GM19397 (cell line): ENCODE measurements at regions not wholly inside any gene's neighbourhood (a gene's known extent, or its start where the extent isn't known, plus 50 kb on each side); places are given as distances from the start of the nearest gene placed in this dataset.
A peak's percentile ranks its signal among the peaks of the same experiment; 100 is the strongest.

ENCODE experiments used
- ATAC-seq: cut with Tn5 transposase; IDR thresholded peaks from one replicate; pipeline ENCODE4 v1.9.1; 2021; ENCODE audit warnings: mild to moderate bottlenecking, moderate library complexity; ENCODE audit not compliant: unreplicated experiment

DNA sequence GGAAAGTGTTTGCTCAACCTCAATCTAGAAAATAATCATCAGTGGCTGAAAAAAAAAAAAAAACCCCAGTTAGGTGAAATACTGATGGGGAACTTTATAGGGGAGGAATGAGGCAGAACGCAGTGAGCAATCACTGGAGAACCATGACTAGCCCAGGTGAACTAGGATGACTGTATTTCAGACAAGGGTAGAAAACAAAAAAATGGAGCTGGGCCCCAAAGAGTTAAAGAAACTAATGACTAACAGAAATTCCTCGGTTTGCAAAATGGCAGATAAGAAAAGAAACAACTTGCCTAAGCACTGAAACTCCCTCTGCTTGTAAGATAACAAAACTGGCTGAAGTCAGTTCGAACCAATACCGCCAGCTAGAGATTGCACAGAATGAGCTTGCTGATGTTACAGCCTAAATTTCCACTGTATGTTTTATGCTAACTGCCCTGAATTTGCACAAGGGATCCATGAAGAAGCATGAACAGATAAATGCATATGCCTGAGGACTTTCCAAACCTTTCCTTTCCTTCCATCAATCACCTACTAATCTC, 245.9 kb downstream of the METTL4 start:
- ATAC-seq, result no peak

DNA sequence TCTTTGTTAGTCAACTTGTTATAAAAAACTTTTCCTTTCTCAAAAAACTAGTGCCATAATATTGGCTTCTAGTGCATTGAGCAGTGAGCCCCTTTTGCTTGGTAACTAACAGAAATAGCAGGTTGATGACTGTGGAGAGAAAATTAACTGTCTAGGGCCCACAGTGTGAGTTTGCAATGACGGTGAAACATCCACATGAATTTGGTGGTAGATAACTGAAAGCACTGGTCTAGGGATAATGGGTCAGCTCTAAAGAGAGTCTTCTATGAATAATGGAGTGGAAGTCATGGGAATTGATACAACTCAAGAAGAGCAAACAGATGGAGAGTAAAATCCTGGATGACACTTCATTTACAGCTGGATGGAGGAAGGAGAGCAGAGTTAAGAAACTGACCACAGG, 245.4 kb downstream of the METTL4 start:
- ATAC-seq, result no peak

DNA sequence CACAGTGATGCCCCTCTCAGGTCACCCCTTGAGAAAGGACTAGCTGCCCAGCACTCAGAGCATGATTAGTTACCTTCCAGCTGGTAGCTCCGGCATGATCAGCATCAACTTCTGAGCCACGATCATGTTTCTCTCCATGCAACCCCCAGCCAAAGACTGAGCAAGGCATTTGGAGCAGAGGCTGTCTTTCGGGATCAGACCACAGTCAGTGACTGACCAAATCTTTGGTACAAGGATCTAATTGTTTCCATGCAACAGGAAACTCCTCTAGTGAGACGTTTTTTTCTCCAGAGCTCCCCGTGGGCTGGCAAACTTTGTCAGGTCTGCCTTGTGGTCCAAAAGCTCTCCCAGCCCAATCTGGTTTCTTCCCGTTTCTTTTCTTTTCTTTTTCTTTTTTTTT, 244.3 kb downstream of the METTL4 start:
- no peak for ATAC-seq

DNA sequence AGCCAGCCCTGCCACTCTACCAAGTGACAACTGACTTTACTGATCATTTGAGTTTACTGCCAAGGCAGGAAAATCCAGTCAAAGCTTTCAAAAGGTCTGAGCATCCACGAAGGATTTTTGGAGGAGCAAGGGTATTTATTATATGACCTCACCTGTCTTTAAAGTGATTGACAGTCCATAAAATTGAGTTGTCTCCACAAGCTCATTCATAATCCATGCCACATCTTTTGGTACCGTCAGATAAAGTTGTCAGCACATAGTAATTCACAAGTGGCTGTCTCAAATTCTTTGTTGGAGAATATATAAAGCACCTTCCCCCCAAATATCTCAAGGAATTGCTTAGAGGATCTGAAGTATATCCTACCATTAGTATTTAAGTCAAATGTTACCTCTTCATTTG, 240.5 kb downstream of the METTL4 start:
- ATAC-seq, result no peak

DNA sequence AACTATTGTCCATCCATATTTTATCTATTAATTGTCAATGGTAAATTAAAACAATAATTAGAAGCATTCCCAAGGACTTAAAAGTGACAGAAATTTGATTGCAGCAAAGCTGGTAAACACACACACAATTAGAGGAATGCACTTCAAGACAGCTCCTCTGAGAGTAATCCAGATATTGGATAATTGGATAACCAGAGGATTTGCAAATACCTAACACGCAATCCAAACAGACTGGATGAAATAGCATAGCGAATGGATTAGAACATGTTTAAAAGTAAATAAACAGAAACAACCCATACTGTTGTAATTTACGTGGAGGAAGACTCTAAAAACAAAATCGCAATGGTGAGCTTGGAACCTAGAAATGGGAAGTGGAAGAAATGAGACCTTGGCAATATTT, 239.8 kb downstream of the METTL4 start:
- ATAC-seq, result no peak

DNA sequence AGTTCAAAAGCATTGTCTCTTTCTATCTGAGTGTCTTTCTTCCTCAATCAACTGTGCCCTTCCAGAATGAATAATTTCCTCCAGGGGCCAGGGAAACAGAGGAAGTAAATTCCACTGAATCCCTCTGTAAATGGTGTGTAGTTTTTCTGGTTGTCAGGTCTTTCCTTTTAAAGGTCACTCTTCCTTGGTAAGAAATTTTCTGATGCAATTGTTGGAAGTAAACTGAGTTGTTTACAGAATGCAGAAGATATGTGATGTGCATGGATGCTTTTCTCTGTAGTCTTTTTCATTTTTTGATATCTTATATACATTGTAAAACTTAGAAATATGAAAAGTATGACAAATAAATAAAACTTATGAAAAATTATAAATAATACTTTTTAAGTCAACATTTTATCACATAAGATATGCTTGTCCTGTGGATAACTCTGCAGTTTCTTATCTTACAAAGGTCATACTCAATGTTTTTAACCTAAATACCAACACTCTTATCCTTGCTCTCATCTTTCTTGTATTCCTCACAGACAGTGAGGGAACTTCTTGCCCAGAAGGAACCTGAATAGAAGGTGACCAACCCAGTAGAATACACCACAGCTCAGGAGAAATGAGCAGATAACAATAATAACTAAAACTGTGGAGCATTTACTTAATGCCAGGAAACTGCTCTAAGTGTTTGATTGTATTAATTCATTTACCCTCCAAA, 234.5 kb downstream of the METTL4 start:
- no peak for ATAC-seq

DNA sequence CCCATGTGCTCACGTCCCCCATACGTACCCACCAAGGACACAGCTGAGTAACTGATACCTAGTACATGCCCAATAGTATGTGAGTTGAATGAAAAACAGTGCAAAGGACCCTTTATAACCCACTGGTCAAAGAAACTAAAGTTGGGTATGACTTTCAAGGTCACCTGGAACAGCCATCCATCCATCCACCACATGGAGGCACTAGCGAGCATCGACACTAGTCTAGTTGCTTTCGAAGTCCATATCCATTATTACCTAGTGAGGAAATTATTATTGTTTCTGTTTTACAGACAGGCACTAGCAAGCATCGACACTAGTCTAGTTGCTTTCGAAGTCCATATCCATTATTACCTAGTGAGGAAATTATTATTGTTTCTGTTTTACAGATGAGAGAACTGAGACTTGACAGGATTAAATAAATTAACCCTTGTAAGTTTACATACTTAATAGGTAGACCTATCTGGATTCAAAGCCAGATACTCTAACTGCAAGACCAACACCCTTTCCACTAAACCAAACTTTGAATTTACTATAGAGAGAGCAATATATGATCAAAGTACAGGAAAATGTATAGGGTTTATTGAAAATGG, 233.7 kb downstream of the METTL4 start:
- ATAC-seq, result peak; percentile 81

DNA sequence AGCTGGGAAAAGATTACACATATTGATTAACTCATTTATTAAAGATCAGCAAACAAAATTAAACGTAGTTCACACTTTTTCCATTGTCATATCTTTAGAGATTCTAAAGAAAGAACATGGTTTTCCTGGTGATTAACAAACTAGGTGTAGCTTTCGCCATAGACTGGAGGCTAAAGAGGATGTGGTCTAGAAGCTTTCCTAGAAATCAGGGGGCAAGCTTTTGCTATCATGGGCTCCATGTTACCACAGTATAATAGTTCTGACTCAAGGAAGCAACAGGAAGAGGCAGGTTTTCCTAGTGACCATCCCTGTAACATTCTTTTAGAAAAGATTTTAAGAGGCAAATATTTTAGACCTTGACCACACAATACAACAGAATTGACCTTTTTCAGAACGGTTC, 232.7 kb downstream of the METTL4 start:
- ATAC-seq, result no peak

DNA sequence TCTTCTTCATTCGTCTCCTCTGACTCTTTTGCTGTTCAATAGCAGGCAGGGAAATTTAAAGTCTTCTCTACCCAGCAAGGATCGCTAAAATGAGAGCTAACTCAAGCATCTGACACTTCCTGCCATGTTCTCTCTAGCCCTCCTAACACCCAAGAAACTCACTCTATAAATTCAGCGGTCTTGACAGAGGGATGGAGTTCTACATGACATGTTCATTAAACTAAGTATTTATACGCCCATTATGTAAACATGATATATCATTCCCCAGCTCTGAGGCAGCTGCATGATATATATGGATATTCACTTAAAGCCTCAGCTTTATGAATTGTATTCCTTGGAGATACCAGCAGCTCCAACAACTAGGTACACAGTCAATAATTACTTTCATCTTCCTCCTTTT, 231.0 kb downstream of the METTL4 start:
- ATAC-seq, result no peak

DNA sequence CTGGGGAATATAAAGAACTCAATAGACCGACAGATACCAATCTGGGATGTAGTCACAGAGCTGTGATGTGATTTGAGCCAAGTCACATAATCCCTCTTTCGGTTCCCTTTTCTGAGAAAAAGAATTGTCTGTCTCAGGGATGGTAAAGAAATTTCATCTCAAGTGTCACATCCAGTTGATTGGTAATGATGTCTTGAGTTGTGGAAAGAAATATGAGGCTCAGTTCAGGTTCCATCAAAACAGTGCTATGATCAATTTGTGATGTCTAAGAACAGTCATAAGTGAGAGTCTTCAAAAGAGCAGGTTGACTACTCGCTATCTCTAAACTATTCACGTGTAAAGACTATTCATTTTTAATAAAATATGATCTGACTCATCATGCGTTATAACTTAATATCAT, 223.3 kb downstream of the METTL4 start:
- ATAC-seq, result no peak

DNA sequence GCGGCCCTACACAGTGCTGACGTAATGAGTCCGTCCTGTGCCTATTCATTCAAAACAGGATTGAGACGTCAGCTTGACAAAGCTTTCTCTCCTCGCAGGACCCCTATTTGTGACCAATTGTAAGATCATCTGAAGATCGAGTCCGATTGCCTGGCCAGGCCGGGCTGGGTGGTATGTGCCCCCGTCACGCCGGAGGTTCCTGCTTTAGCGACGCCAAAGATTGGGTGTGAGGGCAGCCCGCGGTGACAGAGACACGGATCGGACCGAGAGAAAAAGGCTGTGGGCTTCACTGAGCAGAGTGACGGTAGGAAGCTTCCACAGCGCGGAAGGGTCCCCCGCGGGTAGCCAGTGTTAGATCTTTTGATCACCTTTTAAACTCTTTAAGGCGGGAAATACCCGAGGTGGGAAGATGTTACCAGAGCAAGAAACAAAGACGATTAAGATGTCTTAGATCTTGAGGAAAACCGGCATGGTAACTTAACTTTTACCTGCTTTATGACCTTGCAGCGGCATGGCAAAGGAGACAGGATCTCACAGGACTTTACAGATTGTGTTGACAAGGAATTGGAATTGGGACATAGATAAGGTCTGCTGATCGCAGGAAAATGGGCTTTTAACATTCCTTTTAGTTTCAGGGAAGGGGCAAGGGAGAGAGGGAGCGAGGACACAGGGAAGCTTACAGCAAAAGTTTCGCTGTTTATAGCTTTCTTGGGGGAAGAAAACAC, 220.0 kb downstream of the METTL4 start:
- no peak for ATAC-seq

DNA sequence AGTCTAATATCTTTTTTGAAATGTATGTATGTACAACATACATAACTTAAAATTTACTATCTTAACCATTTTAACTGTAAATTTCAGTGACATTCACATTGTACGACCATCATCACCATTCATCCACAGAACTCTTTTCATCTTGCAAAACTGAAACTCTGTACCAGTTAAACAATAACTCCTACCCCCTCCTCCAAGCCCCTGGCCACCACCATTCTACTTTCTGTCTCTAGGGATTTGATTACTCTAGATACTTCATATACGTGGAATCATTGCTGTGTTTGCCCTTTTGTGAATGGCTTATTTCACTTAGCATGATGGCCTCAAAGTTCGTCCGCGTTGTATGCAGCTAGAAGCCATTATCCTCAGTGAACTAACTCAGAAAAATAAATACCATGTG, 217.0 kb downstream of the METTL4 start:
- no peak for ATAC-seq

DNA sequence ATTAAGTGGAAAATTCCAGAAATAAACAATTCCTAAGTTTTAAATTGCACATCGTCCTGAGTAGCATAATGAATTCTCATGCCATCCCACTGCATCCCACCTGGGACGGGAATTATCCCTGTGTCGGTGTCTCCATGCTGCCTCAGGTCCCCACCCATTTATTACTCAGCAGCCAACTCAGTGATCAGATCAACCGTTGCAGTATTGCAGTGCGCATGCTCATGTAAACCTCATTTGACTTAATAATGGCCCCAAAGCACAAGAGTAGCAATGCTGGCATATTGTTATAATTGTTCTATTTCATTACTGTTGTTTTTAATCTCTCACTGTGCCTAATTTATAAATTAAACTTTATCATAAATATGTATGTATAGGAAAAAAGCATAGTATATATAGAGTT, 214.4 kb downstream of the METTL4 start:
- ATAC-seq, result no peak

DNA sequence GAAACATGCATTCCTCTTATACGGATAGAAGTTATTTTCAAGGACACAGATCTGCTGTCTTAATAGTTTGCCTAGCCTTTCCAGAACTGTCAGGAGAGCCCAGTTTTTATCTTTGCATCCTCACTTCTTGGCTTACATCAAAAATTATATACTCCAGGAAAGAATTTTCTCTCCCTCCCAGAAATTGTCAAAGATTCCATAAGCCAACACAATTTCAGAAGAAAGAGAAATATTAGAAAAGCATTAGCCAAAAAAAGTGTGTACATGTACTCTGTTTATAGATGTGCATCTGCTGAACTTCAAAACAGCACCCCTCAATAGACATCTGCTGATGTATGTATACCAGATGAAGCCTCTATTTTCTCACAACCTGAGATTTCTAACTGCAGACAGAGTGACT, 210.4 kb downstream of the METTL4 start:
- ATAC-seq, result no peak

DNA sequence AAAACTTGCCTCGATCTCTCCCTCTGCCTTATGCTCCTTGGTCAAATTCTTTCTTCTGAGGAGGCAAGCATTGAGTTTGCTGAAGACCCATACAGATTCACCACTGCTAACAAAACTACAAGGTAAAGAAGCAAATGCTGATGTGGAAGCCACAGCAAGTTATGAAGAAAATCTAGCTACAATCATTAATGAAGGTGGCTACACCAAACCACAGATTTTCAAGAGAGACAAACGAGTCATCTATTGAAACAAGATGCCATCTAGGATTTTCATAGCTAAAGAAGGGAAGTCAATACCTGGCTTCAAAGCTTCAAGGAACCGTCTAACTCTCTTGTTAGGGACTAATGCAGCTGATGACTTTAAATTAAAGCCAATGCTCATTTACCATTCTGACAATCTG, 203.2 kb downstream of the METTL4 start:
- no peak for ATAC-seq

DNA sequence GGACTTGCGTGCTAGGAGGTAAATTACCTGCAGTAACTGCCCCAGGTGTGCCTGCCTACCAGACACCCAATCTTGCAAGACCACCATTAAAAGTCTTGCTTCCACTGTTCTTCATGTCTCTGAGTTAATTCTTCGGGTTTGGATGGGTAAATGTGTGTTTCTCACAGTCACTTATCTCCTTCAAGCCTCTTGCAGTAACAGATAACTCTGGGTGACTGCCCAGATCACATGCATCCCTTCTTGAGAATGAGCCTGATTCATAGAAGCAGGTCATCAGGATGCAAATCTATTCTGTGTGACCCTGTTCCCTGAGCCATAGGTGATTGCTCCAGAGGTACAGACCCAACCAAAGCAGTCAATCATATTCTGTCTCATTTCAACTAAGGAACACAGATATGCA, 194.6 kb downstream of the METTL4 start:
- ATAC-seq, result no peak

DNA sequence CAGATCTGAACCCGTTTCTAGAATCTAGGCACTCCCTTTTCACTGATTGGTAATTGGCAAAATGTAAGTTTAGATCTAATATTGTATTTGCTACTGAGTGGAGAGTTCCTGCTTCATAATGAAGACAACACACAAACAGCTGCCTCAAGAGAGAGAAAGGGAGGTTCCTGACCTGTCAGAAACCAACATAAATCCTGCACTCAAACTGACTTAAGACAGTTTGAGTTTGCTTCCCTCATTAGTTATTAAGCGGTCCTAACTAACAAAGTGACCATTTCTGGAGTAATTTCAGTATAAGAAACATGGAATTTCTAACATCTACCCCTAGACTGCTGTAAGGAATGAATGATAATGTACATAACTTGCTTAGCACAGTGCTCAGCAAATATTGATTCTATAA, 191.2 kb downstream of the METTL4 start:
- no peak for ATAC-seq

DNA sequence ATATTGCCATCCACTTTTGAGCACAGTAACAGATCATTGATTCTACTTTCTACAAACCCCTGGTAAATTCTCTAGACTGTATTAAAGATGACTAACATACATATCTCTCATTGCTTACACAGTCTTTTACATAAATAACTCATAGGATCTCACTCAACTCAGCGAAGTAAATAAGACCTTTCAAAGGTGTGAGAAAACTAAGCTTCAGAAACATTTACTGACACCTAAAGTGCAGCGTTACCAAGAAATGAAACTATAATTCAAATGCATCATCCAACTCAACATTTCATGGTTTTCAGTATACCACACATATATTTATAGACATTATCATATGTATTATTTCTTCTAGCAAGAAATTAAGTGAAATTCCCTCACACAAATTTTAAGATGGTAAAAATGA, 189.8 kb downstream of the METTL4 start:
- ATAC-seq, result no peak

DNA sequence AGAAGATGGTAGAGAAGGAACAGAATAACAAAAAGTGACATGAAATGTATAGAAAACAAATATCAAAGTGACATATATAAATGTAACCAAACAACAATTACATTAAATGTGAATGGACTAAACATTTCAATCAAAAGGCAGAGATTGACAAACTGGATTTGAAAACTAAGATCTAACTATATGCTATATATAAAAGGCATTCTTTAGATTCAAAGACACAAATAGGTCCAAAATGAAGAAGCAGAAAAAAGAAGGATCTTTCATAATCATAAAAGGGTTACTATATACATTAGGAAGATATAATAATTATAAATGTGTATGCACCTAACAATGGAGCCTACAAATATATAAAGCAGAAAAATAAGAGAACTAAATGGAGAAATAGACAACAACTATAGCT, 183.7 kb downstream of the METTL4 start:
- ATAC-seq, result no peak

DNA sequence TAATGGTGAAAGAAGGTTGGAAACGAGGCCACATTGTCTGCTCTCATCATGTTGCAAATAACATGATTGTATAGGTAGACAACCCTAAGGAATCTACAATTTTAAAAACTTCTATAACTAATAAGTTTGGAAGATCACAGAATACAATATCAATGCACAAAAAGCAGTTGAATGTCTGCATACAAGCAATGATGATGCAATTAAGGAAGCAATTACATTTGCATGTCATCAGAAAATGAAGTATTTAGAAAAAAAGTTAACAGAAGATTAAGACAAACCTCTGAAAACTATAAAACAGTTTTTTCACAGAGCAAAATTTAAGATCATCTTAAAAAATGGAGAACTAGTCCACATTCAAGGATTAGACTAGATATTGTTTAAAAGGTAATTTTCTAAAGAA, 181.1 kb downstream of the METTL4 start:
- no peak for ATAC-seq

DNA sequence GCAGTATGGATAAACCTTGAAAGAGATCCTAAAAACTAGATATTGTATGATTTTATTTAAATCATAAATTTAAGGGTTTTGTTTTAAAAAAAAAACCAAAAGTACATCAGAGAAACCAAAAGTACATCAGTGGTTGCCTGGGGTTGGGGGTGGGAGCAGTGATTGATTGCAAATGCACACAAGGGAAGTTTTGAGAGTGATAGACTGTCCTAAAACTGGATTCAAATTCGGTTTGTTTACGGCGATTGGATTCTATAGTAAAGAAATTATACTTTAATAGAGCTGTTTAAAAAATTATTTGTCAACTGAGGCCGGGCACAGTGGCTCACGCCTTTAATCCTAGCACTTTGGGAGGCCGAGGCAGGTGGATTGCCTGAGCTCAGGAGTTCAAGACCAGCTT, 179.8 kb downstream of the METTL4 start:
- ATAC-seq, result no peak

DNA sequence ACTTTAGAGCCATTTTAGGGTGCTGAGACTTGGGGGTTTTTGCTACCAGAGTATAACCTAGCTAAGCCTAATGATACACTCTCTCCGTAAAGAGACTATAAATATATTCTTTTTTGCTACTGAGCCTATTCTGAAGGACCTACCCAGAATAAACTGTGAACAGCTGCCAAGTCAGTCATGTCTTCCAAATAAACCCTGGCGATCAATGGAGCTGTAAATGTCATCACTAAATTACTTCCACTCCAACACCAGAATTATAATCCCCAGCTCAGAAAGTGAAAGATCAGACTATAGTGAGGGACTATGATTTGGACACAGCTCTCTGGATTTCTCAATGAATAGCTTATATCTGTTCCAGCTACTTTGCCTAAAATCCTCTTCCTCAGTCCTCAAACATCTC, 178.9 kb downstream of the METTL4 start:
- ATAC-seq, result no peak
